ENCODE measurements at regions not wholly inside any gene's neighbourhood (a gene's known extent, or its start where the extent isn't known, plus 50 kb on each side); places are given as distances from the start of the nearest gene placed in this dataset.

DNA sequence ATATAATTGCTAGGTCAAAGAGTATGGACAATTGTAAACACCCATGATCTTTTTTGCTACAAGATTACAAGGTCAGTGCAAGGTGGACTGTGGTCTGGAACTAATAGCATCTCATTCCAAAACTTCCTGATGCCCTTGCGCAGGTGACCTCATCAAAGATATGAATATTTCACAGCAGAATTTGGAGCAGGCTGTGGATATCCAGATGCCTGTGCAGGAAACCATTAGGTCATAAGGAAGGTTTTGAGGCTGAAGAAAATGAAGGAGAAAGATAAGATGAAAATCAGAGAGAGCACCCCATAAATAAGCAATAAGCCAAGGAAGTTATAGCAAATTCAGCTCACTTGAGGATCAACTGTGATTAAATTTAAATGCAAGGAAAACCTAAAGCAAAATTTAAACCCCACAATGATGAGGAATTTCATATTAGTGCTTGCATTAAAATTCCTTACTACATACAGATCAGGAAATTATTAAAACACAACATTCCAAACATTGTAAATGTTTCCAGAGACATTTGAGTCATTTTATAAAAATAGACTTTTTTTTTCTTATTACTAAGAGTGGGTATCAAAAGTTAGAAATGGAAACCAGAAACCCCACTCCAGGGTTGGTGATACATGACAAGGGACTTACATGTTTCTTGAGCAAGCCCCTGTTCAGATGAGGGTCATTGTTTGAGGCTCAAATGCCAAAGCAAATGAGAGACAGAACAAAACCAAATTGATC, 100.7 kb upstream of the FAM9C start:
- DNase-seq, result no peak

DNA sequence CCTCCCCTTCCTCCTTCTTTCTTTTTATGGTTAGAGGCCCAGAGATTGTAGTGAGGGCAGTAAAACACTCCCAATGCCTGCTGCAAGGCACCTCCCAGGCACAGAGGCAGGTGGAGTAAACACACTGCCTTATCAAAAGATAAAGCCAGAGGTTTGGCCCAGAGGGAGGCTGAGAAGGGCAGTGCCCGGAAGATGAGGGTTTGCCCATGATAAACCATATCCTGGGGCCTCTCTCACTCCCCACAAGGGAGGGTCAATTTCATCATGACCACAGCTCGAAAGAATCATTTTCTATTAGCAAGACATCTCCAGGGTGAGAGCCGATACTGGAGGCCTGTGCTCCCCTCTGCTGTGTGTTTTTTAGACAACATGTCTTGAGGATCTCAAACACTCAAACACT, 98.5 kb upstream of the FAM9C start:
- DNase-seq, result no peak

DNA sequence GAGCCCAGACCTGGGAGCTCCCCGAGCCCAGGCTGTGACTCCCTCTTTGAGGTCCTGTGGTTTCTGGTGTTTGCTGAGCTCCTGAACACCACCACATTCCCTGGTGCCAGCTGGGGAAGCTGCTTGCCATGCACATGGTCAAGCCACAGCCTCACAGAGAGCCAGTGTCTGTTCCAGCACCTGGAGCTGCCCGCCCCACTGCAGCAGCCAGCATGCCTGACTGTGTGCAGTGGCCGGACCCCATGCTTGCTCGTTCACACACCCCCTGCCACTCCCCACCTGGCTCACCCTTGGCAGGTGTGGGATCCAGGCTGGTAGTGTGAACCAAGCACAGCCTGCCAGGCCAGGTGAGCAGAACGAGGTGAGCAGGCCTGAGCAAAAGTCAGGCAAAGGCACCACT, 95.6 kb upstream of the FAM9C start:
- DNase-seq, result no peak

DNA sequence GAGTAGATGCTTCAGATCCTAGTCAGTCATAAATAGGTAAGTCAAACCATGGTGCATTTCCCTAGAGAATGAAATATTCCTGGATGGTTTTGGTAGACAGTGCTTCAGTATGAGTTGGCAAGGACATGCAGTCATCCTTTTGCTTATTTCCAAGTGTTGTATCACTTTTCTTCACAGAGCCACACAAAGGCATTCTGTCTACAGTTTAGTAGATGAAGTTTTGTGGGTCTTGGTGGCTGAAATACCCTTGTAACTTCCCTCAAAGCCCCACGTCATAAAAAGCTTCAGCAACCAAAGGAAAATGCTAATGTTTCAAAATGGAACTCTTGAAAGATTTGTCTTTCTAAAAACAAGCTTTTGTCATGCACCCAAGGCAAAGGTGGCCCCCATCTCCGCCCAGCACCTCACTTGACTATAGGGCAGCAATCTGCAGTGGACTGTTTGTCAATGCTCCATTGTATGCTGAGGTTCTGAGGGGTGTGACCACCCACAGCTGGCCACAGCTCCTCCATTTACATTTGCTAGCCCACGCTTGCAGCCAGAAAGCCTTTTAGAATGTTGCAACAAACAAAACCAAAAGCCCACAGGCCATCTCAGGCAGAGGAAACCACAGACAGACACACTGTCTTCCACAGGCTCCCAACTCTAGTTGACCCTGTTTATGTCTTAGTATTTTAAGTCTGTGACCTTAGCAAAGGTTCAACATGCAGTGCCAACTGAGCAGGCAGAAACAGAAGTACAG, 87.1 kb upstream of the FAM9C start:
- no peak for DNase-seq

DNA sequence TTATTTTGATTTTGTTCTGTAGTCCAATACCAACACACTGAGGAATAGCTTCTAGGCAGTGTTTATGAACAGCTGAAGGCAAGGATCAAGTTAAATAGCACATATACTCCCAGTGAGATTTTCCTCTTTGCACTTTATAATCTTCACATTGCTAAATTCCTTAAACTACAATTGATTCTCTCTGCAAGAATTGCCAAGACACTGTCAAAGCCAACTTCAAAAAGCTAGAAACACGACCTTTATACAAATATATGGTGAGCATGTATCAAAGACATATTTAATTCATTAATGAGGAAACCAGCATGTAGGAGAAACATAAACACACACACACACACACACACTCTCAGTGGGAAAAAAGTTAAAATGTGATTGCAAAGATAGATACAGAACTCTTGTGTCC, 86.4 kb upstream of the FAM9C start:
- DNase-seq, result no peak

DNA sequence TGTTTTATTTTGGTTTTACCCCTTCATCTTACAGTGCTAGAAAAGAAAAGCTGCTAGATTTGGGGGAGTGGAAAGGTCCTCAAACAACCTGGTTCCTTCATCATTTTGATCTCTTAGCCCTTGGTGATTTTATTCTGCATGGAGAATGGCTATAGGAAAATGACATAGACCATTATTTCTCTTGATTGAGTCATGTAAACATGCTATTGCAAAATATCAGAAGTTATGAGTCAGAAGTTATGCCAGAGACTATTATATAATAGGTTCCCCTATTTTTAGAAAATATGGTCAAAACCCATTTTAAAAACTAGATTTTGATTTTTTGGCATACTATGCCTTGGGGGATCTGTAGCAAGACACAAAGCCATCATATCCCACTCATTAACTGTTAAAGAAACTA, 83.7 kb upstream of the FAM9C start:
- no peak for DNase-seq

DNA sequence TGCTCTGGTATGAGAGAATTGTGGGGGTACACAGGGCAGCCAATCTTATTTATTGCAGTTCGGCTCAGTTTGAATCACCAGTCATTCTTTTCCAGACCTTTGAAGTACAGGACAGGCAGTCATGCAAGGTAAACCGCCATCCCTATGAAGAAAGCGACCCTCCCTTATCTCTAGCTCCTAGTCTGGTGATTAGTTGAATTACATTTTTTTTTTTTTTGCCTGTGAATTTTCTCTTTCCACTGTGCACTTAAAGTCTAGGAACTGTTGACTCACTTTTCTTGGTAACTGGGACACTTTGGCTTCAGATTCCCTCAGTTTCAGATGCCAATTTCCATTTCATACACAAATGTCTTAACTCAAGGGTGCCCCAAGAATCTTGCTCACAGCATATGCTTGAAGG, 82.4 kb upstream of the FAM9C start:
- no peak for DNase-seq

DNA sequence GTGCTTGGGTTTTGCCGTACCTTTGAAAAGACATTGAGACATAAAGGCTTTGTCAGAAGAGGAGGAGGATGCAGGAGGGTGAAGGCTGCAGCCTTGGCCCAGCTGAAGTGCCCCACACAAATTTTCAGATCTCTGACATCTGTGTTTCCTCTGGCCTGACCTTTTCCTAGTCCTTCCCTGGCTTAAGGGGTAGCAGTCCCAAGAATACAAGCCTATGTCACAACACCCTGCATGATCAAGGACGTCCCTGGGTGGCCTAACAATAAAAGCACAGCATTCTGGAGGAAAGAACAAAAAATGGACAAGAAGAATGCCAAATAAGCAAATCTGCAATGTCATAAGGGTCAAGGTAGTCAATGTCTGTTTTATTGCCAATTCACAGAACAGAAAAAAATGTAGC, 80.8 kb upstream of the FAM9C start:
- DNase-seq, result no peak

DNA sequence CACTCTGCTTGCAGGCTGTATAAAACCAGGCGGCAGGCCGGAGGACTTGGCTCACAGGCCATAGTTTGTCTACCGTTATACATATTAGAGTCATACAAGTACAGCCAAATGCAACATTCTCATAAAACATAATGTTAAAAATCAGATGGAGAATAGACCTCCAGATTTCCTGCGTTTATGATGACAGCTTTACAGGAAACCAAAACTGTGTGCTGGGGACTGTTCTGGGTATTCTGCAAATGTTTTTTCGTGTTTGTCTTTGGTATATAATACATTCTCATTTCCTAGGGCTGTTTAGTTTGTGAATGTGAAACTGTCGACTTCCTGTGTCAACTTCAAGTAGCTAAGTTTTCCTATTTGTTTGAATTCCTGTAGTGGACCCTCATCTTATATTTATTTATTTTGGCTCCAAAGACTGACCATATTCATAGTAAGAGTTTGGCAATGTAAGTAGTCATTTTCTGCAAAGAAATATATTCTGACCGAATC, 79.5 kb upstream of the FAM9C start:
- DNase-seq, result no peak

GRCh38 chrX:13123247-13123856, 78.9 kb upstream of the FAM9C start:
- no peak for DNase-seq

- no peak for DNase-seq
Observed at GRCh38 chrX:13121020-13121555, 76.7 kb upstream of the FAM9C start.

- DNase-seq, result no peak
Observed at GRCh38 chrX:13120017-13120416, 75.6 kb upstream of the FAM9C start.

- DNase-seq, result no peak
Observed at GRCh38 chrX:13119386-13119785, 75.0 kb upstream of the FAM9C start.

DNA sequence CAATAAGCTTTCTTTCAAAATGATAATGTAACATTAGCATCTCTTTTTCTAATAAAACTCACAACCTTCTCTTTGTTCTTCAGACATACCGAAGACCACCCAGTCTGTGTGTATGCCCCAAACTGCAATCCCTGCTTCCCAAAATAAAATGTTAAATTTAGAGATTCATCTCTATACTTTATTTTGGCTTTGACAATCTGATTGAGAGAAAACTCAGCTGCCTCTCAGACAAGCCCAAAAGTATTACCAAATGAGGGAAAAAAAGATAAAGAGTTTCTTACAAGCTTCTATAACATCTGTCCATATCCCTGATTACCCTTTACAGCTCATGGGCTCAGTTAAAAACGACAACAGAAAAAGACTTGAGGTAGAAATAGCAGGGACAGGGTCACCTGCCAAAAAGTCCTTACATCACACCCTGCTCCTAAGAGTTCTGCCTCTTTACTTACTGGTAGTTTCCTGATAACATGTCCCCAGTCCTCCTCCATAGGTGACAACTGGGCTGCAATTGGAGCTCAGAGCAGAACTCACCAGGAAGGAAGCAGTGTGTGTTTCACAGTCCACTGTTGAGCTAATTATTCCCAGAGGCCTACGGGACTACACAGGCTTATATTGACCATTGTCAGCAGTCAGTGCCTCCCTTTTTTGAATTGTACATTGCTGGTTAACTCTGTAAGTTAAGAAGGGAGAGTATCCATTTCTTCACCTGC, 70.9 kb upstream of the FAM9C start:
- no peak for DNase-seq

GRCh38 chrX:13112499-13112898, 68.1 kb upstream of the FAM9C start:
- DNase-seq, result no peak

GRCh38 chrX:13110433-13111324, 66.3 kb upstream of the FAM9C start:
- DNase-seq, result no peak

- no peak for DNase-seq
Observed at GRCh38 chrX:13109817-13110216, 65.4 kb upstream of the FAM9C start.

DNA sequence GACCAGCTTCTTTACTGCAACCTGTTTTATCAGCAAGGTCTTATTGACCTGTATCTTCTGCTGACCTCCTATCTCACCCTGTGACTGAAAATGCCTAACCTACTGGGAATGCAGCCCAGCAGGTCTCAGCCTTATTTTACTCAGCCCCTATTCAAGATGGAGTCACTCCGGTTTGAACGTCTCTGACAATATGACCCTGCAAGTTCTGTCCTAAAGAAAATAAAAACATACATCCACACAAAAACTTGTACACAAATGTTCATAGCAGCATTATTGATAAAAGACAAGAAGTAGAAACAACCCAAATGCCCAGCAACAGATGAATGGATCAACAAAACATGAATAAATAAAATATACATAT, 59.5 kb upstream of the FAM9C start:
- no peak for DNase-seq

GRCh38 chrX:13103188-13103913, 58.9 kb upstream of the FAM9C start:
- no peak for DNase-seq

DNA sequence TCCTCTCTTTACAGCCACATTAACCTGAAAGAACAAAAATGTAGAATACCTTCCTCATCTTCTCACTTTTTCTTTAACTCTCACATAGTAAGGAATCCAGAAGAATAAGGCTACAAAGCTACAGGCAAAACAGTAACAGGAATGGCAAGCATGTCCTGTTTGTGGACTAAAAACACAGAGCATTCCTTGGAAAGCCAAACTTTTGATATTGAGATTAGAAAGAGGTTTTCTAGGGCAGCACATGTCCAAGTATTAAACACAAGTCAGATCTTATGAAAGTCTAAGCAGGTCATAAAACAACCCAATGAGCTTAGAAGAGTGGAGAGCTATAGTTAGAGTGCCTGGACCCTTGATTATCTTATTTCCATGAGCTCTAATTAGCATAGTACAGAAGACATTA, 58.2 kb upstream of the FAM9C start:
- DNase-seq, result no peak

DNA sequence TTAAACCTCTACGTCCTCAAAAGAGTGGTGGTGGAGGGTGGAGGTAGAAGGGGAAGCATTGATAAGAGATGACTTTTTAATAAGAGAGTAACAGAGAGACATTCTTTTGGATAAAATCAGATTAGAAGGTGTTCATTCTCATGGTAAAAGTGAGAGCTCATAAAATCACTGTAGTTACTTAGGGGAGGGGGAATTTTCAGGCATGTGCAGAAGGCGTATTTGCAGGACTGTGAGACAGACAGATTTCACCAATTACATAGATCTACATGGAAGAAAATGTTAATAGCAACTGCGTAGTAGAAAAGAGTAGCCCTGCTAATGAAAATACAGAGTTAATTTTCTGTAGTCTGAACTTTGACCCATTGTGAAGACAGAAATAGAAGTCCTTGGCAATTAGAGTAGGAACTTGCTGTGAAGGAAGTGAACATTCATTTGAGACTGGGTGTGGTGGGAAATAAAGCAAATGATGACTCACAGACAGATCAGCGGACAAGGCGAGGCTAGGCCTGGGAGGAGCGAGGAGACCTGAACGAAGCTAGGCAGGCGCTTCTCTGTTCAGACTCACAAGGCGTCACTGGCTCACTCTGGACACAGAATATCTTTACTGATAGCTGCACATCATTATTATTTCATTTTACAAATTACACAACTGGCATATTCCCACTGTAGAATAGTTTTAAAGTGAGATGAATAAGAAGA, 57.2 kb upstream of the FAM9C start:
- no peak for DNase-seq
